H9 (cell line): ENCODE measurements at regions not wholly inside any gene's neighbourhood (a gene's known extent, or its start where the extent isn't known, plus 50 kb on each side); places are given as distances from the start of the nearest gene placed in this dataset.

ENCODE experiments used
- DNase-seq: peaks from one replicate; pipeline ENCODE4 v3.0.0-alpha.2; 2017
- H2AFZ ChIP-seq: one replicate; pipeline ENCODE4 v1.6.1; 2013; ENCODE audit warnings: mild to moderate bottlenecking, low read length, control low read depth, moderate library complexity
- H2AK5ac ChIP-seq: 2 replicates; pipeline ENCODE4 v1.6.1; 2013; ENCODE audit warnings: low read length, control low read depth, mixed read lengths; ENCODE audit not compliant: insufficient read length
- H2BK120ac ChIP-seq: one replicate; pipeline ENCODE4 v1.6.1; 2013; ENCODE audit warnings: low read depth, mild to moderate bottlenecking, low read length, control low read depth, inconsistent platforms; ENCODE audit not compliant: poor library complexity, severe bottlenecking
- H2BK12ac ChIP-seq: 2 replicates; pipeline ENCODE4 v1.6.1; 2013; ENCODE audit warnings: low read length, control low read depth, mixed read lengths, low read depth; ENCODE audit not compliant: insufficient read length
- H2BK15ac ChIP-seq: 2 replicates; pipeline ENCODE4 v1.6.1; 2013; ENCODE audit warnings: low read depth, low read length, control low read depth
- H2BK20ac ChIP-seq: one replicate; pipeline ENCODE4 v1.6.1; 2013; ENCODE audit warnings: low read depth, mild to moderate bottlenecking, low read length, control low read depth, inconsistent platforms; ENCODE audit not compliant: poor library complexity, severe bottlenecking
- H2BK5ac ChIP-seq: 2 replicates; pipeline ENCODE4 v1.6.1; 2013; ENCODE audit warnings: low read length, control low read depth, mixed read lengths; ENCODE audit not compliant: insufficient read length
- H3K14ac ChIP-seq: 2 replicates; pipeline ENCODE4 v1.6.1; 2013; ENCODE audit warnings: low read length, control low read depth; ENCODE audit not compliant: insufficient read depth
- H3K18ac ChIP-seq: 2 replicates; pipeline ENCODE4 v1.6.1; 2013; ENCODE audit warnings: low read depth, mild to moderate bottlenecking, mixed read lengths, low read length, control low read depth; ENCODE audit not compliant: insufficient read length
- H3K23ac ChIP-seq: 2 replicates; pipeline ENCODE4 v1.6.1; 2013; ENCODE audit warnings: low read length, control low read depth, mixed read lengths, low read depth; ENCODE audit not compliant: insufficient read length
- H3K23me2 ChIP-seq: 2 replicates; pipeline ENCODE4 v1.6.1; 2013; ENCODE audit warnings: low read depth, mild to moderate bottlenecking, mixed read lengths, low read length, control low read depth; ENCODE audit not compliant: insufficient read length, poor library complexity, severe bottlenecking
- H3K27ac ChIP-seq: 2 replicates; pipeline ENCODE4 v1.5.1; 2013; ENCODE audit warnings: low read length, control low read depth, mixed read lengths, low read depth; ENCODE audit not compliant: insufficient read length
- H3K27me3 ChIP-seq: 2 replicates; pipeline ENCODE4 v1.6.1; 2013; ENCODE audit warnings: low read length, control low read depth, inconsistent platforms; ENCODE audit not compliant: insufficient read depth
- H3K4ac ChIP-seq: 2 replicates; pipeline ENCODE4 v1.6.1; 2013; ENCODE audit warnings: low read depth, mild to moderate bottlenecking, control low read depth, inconsistent platforms, low read length, moderate library complexity
- H3K4me1 ChIP-seq: 2 replicates; pipeline ENCODE4 v1.6.1; 2013; ENCODE audit warnings: low read length, control low read depth, inconsistent platforms; ENCODE audit not compliant: insufficient read depth
- H3K4me2 ChIP-seq: 2 replicates; pipeline ENCODE4 v1.6.1; 2013; ENCODE audit warnings: low read length, control low read depth, mixed read lengths; ENCODE audit not compliant: insufficient read length, insufficient read depth
- H3K56ac ChIP-seq: 2 replicates; pipeline ENCODE4 v1.6.1; 2013; ENCODE audit warnings: low read depth, mild to moderate bottlenecking, mixed read lengths, low read length, control low read depth; ENCODE audit not compliant: insufficient read length
- H3K79me1 ChIP-seq: 2 replicates; pipeline ENCODE4 v1.6.1; 2013; ENCODE audit warnings: low read depth, mild to moderate bottlenecking, moderate library complexity, low read length, control low read depth, inconsistent platforms; ENCODE audit not compliant: insufficient read depth, poor library complexity, severe bottlenecking
- H3K79me2 ChIP-seq: 2 replicates; pipeline ENCODE4 v1.6.1; 2013; ENCODE audit warnings: low read length, control low read depth, inconsistent platforms; ENCODE audit not compliant: insufficient read depth
- H3K9ac ChIP-seq: 2 replicates; pipeline ENCODE4 v1.6.1; 2013; ENCODE audit warnings: low read length, control low read depth, mixed read lengths; ENCODE audit not compliant: insufficient read length; ENCODE audit errors: extremely low read depth
- H3K9me3 ChIP-seq: one replicate; pipeline ENCODE4 v1.6.1; 2013; ENCODE audit warnings: low read depth, low read length, inconsistent platforms; ENCODE audit not compliant: control insufficient read depth
- H3T11ph ChIP-seq: one replicate; pipeline ENCODE4 v1.6.1; 2013; ENCODE audit warnings: mild to moderate bottlenecking, low read length, control low read depth, inconsistent platforms
- H4K20me1 ChIP-seq: one replicate; pipeline ENCODE4 v1.6.1; 2013; ENCODE audit not compliant: control insufficient read depth, insufficient read length, insufficient read depth
- H4K5ac ChIP-seq: 2 replicates; pipeline ENCODE4 v1.6.1; 2013; ENCODE audit warnings: low read depth, mild to moderate bottlenecking, mixed read lengths, low read length, control low read depth; ENCODE audit not compliant: insufficient read length
- H4K8ac ChIP-seq: replicated peaks from 2 replicates; pipeline ENCODE4 v1.6.1; 2013; ENCODE audit warnings: low read length, control low read depth, mixed read lengths, low read depth; ENCODE audit not compliant: insufficient read length
- H4K91ac ChIP-seq: 2 replicates; pipeline ENCODE4 v1.6.1; 2013; ENCODE audit warnings: low read depth, mild to moderate bottlenecking, moderate library complexity, mixed read lengths, low read length, control low read depth; ENCODE audit not compliant: insufficient read length
- H3K27ac Mint-ChIP-seq, 3 experiments: 2 replicates in 2 of 3; 3 replicates in 1 of 3; pipeline ENCODE4 v1.8.0; 2020 to 2021; ENCODE audit warnings: mixed read lengths in 3 of 3, mild to moderate bottlenecking in 1 of 3, moderate library complexity in 1 of 3
- H3K27me3 Mint-ChIP-seq: 2 replicates; pipeline ENCODE4 v1.8.0; 2021; ENCODE audit warnings: low read depth, mild to moderate bottlenecking, moderate library complexity, mixed read lengths
- H3K36me3 Mint-ChIP-seq, 3 experiments: 2 replicates in 2 of 3; 3 replicates in 1 of 3; pipeline ENCODE4 v1.8.0; 2020 to 2021; ENCODE audit warnings: low read depth in 3 of 3, mixed read lengths in 3 of 3; ENCODE audit not compliant: insufficient read depth in 1 of 3
- H3K4me1 Mint-ChIP-seq, 2 experiments: 2 replicates each; pipeline ENCODE4 v1.8.0; 2020; ENCODE audit warnings: mixed read lengths in 2 of 2
- H3K4me3 Mint-ChIP-seq, 2 experiments: 2 replicates in 1 of 2; 3 replicates in 1 of 2; pipeline ENCODE4 v1.8.0; 2020 to 2021; ENCODE audit warnings: mild to moderate bottlenecking in 2 of 2, mixed read lengths in 2 of 2, moderate library complexity in 1 of 2
- H3K9me3 Mint-ChIP-seq, 2 experiments: 2 replicates in 1 of 2; 3 replicates in 1 of 2; pipeline ENCODE4 v1.8.0; 2020; ENCODE audit warnings: mild to moderate bottlenecking in 2 of 2, mixed read lengths in 2 of 2, moderate library complexity in 1 of 2
- CTCF ChIP-seq: fragments of 200-600 bp; sonication (generic); conservative IDR thresholded peaks from 3 replicates; pipeline ENCODE4 v1.8.0; 2021; ENCODE audit warnings: antibody characterized with exemption, mild to moderate bottlenecking
- WGBS: extraction: QIAGEN DNeasy Blood & Tissue Kit; methylation state at CpG from one replicate; pipeline ENCODE4 v1.1.7; 2013; ENCODE audit warnings: missing lambda C conversion rate, low lambda C conversion rate, mixed read lengths; ENCODE audit not compliant: insufficient read length; ENCODE audit errors: extremely low coverage; 5-methylcytosine and 5-hydroxymethylcytosine counted together

GRCh38 chr14:66174453-66174891, 311.7 kb upstream of the CCDC196 start:
- Mint-ChIP-seq H3K4me1 (peaks cover 0 to 3% of the 10 kb centered on the region in 2 experiments; a peak in 1 of 4 replicates), H3K27ac (no peak overlapping the region), H3K27me3 (peaks cover 3% of the 10 kb centered on the region), H3K4me3 (no peak overlapping the region), H3K9me3 (peaks cover 0 to 3% of the 10 kb centered on the region in 2 experiments; a peak in 3 of 5 replicates), H3K36me3 (no peaks in the 10 kb centered on the region)
- Histone ChIP-seq H3K79me1 (no peaks in the 10 kb centered on the region), H3K27ac (no peak overlapping the region), H3K79me2 (no peaks in the 10 kb centered on the region), H4K5ac (no peak overlapping the region), H3K4me1 (no peaks in the 10 kb centered on the region), H3K9ac (no peak overlapping the region), H2BK20ac (no peak overlapping the region), H3K23me2 (no peaks in the 10 kb centered on the region), H2BK5ac (no peak overlapping the region), H2BK15ac (no peak overlapping the region), H2AK5ac (no peak overlapping the region), H2BK120ac (no peak overlapping the region), H3K27me3 (no peaks in the 10 kb centered on the region), H2AFZ (no peak overlapping the region), H4K8ac (no peak overlapping the region), H2BK12ac (no peak overlapping the region), H3K18ac (no peak overlapping the region), H3K4me2 (no peak overlapping the region), H3K9me3 (no peaks in the 10 kb centered on the region), H3K23ac (no peak overlapping the region), H3K4ac (no peak overlapping the region), H3T11ph (no peak overlapping the region), H3K14ac (no peak overlapping the region), H3K56ac (no peak overlapping the region), H4K91ac (no peak overlapping the region), H4K20me1 (no peaks in the 10 kb centered on the region)
- TF ChIP-seq CTCF: no peak
- no peak for DNase-seq
- no CpG with 5 or more reads among the region's 1 CpG for WGBS
